Osteoblast (primary cell): ENCODE measurements at regions not wholly inside any gene's neighbourhood (a gene's known extent, or its start where the extent isn't known, plus 50 kb on each side); places are given as distances from the start of the nearest gene placed in this dataset.

Experiments used
- DNase-seq: peaks from one replicate; pipeline ENCODE4 v3.0.0; 2011; ENCODE audit warnings: low spot score, mixed read lengths; ENCODE audit not compliant: insufficient read length; ENCODE audit errors: missing footprints
- H2AFZ ChIP-seq: 2 replicates; pipeline ENCODE4 v1.6.0; 2011; ENCODE audit warnings: mild to moderate bottlenecking, low read length
- H3K27ac ChIP-seq: 2 replicates; pipeline ENCODE4 v1.5.1; 2011; ENCODE audit warnings: mild to moderate bottlenecking, low read depth, low read length, moderate library complexity
- H3K27me3 ChIP-seq: 2 replicates; pipeline ENCODE4 v1.6.0; 2012; ENCODE audit warnings: mild to moderate bottlenecking, control low read depth, inconsistent platforms, low read length, moderate library complexity; ENCODE audit not compliant: insufficient read depth
- H3K36me3 ChIP-seq: 2 replicates; pipeline ENCODE4 v1.5.1; 2011; ENCODE audit warnings: mild to moderate bottlenecking, low read length, control low read depth, moderate library complexity; ENCODE audit not compliant: insufficient read depth
- H3K4me1 ChIP-seq: 2 replicates; pipeline ENCODE4 v1.5.1; 2011; ENCODE audit warnings: mild to moderate bottlenecking, low read length, control low read depth, moderate library complexity; ENCODE audit not compliant: insufficient read depth
- H3K4me2 ChIP-seq: 2 replicates; pipeline ENCODE4 v1.6.0; 2011; ENCODE audit warnings: mild to moderate bottlenecking, low read length; ENCODE audit not compliant: insufficient read depth
- H3K4me3 ChIP-seq: fragments of 200-600 bp; sonication (generic); 3 replicates; pipeline ENCODE4 v1.5.1; 2012; ENCODE audit warnings: mild to moderate bottlenecking, low read length, inconsistent platforms; ENCODE audit not compliant: insufficient read depth
- H3K79me2 ChIP-seq: 2 replicates; pipeline ENCODE4 v1.6.0; 2012; ENCODE audit warnings: mild to moderate bottlenecking, low read length, control low read depth, inconsistent platforms; ENCODE audit not compliant: insufficient read depth
- H3K9me3 ChIP-seq: 2 replicates; pipeline ENCODE4 v1.5.1; 2011; ENCODE audit warnings: low read depth, low read length, control low read depth
- H4K20me1 ChIP-seq: 2 replicates; pipeline ENCODE4 v1.6.0; 2012; ENCODE audit warnings: mild to moderate bottlenecking, low read length, control low read depth; ENCODE audit not compliant: insufficient read depth
- CTCF ChIP-seq: IDR thresholded peaks from 2 replicates; pipeline ENCODE4 v1.5.1; 2011; ENCODE audit warnings: mild to moderate bottlenecking, low read depth, low read length, moderate library complexity; ENCODE audit errors: extremely low read depth

GRCh38 chr2:180715044-180715443 is 265.4 kb upstream of the UBE2E3 start:
- Histone ChIP-seq H3K9me3 (no peaks in the 10 kb centered on the region), H2AFZ (no peak overlapping the region), H4K20me1 (no peaks in the 10 kb centered on the region), H3K27ac (no peak overlapping the region), H3K36me3 (no peaks in the 10 kb centered on the region), H3K4me1 (no peaks in the 10 kb centered on the region), H3K27me3 (no peaks in the 10 kb centered on the region), H3K4me2 (no peak overlapping the region), H3K79me2 (no peaks in the 10 kb centered on the region), H3K4me3 (no peak overlapping the region)
- no peak for TF ChIP-seq CTCF
- no peak for DNase-seq

GRCh38 chr2:180709392-180710145 is 270.8 kb upstream of the UBE2E3 start:
- H3K27ac ChIP-seq: no peak overlapping the region
- no peaks in the 10 kb centered on the region for H3K9me3 ChIP-seq
- no peaks in the 10 kb centered on the region for H4K20me1 ChIP-seq
- H3K4me1 ChIP-seq: peaks cover 19% of the 10 kb centered on the region
- H3K79me2 ChIP-seq: no peaks in the 10 kb centered on the region
- H3K4me3 ChIP-seq: no peak overlapping the region
- DNase-seq: no peak
- H2AFZ ChIP-seq: no peak overlapping the region
- no peak overlapping the region for H3K4me2 ChIP-seq
- no peak for TF ChIP-seq CTCF
- no peaks in the 10 kb centered on the region for H3K27me3 ChIP-seq
- H3K36me3 ChIP-seq: no peaks in the 10 kb centered on the region

- TF ChIP-seq CTCF: no peak
- no peak for DNase-seq
- no peak overlapping the region for H3K4me3 ChIP-seq
These were observed 272.6 kb upstream of the UBE2E3 start for GRCh38 chr2:180707884-180708205.

GRCh38 chr2:180707175-180707883 is 273.1 kb upstream of the UBE2E3 start:
- no peaks in the 10 kb centered on the region for H4K20me1 ChIP-seq
- no peak overlapping the region for H2AFZ ChIP-seq
- no peaks in the 10 kb centered on the region for H3K79me2 ChIP-seq
- TF ChIP-seq CTCF: no peak
- H3K4me2 ChIP-seq: no peak overlapping the region
- no peaks in the 10 kb centered on the region for H3K36me3 ChIP-seq
- no peaks in the 10 kb centered on the region for H3K9me3 ChIP-seq
- H3K27ac ChIP-seq: no peak overlapping the region
- DNase-seq: no peak
- H3K4me3 ChIP-seq: no peak overlapping the region
- H3K27me3 ChIP-seq: no peaks in the 10 kb centered on the region
- peaks cover 19% of the 10 kb centered on the region for H3K4me1 ChIP-seq

More at GRCh38 chr2:180707884-180708205, 272.6 kb upstream of the UBE2E3 start:
- Histone ChIP-seq H3K4me2 (no peak overlapping the region), H3K36me3 (no peaks in the 10 kb centered on the region), H2AFZ (no peak overlapping the region), H3K27ac (no peak overlapping the region), H3K9me3 (no peaks in the 10 kb centered on the region), H3K4me1 (peaks cover 19% of the 10 kb centered on the region), H3K79me2 (no peaks in the 10 kb centered on the region), H4K20me1 (no peaks in the 10 kb centered on the region), H3K27me3 (no peaks in the 10 kb centered on the region)
